ENCODE measurements at regions not wholly inside any gene's neighbourhood (a gene's known extent, or its start where the extent isn't known, plus 50 kb on each side); places are given as distances from the start of the nearest gene placed in this dataset.

GRCh38 chr2:204475399-204475798 lies 69.9 kb upstream of the PARD3B start:
- no peaks in the 10 kb centered on the region for H3K36me3 ChIP-seq (ENCODE audit: control insufficient read depth in 1 of 2, insufficient read depth in 2 of 2, low read length in 2 of 2)
- peaks cover 3% of the 10 kb centered on the region; the same call in 1 of the 2 replicates for H3K27me3 ChIP-seq (ENCODE audit: insufficient read depth, low read length)
- TF ChIP-seq POLR2A (IDR thresholded peaks at IDR 0.05; ENCODE audit: borderline replicate concordance, extremely low read depth, insufficient read depth, insufficient read length) = no peak
- DNase-seq (ENCODE audit: low read depth, low spot score) (no peak), ATAC-seq (no peak)
- no TSS peak for BruUV-seq (replicated peaks)
- no peaks in the 10 kb centered on the region for H4K20me1 ChIP-seq (ENCODE audit: insufficient read depth)
- H3K4me3 ChIP-seq (replicated peaks in 1 of 2; ENCODE audit: low read depth in 1 of 2, low read length in 2 of 2) = no peak overlapping the region
- H3K79me2 ChIP-seq (ENCODE audit: insufficient read depth, low read length) = no peaks in the 10 kb centered on the region
- no peaks in the 10 kb centered on the region for H3K9me2 ChIP-seq (ENCODE audit: insufficient read depth)
- H3K27ac ChIP-seq (ENCODE audit: low read depth, low read length) = no peak overlapping the region
- intact Hi-C loops (cut with micrococcal nuclease) = no loop called here
- H2AFZ ChIP-seq (ENCODE audit: low read depth, low read length, poor library complexity, severe bottlenecking) = no peak overlapping the region
- no peak overlapping the region for H3K9ac ChIP-seq (ENCODE audit: low read length)
- RAD21 ChIA-PET (ENCODE audit: low non-redundant PET in 1 of 2, low total read pairs in 2 of 2, uncharacterized antibody in 2 of 2, unreplicated experiment in 2 of 2) = no interaction called here
- CTCF ChIA-PET = no interaction called here
- no peaks in the 10 kb centered on the region for H3K9me3 ChIP-seq (ENCODE audit: control insufficient read depth in 1 of 2, insufficient read depth in 1 of 2, low read depth in 1 of 2, low read length in 2 of 2)
- H3K4me2 ChIP-seq (ENCODE audit: low read length) = no peak overlapping the region
- no peaks in the 10 kb centered on the region for H3K4me1 ChIP-seq (ENCODE audit: control insufficient read depth in 1 of 2, insufficient read depth in 2 of 2, low read length in 2 of 2)
- POLR2A ChIA-PET = no interaction called here

GRCh38 chr2:204477358-204477950 lies 67.8 kb upstream of the PARD3B start:
- ChIA-PET POLR2A (no interaction called here), CTCF (no interaction called here), RAD21 (ENCODE audit: low non-redundant PET in 1 of 2, low total read pairs in 2 of 2, uncharacterized antibody in 2 of 2, unreplicated experiment in 2 of 2) (no interaction called here)
- Histone ChIP-seq H3K9me3 (ENCODE audit: control insufficient read depth in 1 of 2, insufficient read depth in 1 of 2, low read depth in 1 of 2, low read length in 2 of 2) (no peaks in the 10 kb centered on the region), H3K79me2 (ENCODE audit: insufficient read depth, low read length) (no peaks in the 10 kb centered on the region), H3K9ac (ENCODE audit: low read length) (no peak overlapping the region), H3K4me3 (replicated peaks in 1 of 2; ENCODE audit: low read depth in 1 of 2, low read length in 2 of 2) (no peak overlapping the region), H3K9me2 (ENCODE audit: insufficient read depth) (no peaks in the 10 kb centered on the region), H4K20me1 (ENCODE audit: insufficient read depth) (no peaks in the 10 kb centered on the region), H3K4me1 (ENCODE audit: control insufficient read depth in 1 of 2, insufficient read depth in 2 of 2, low read length in 2 of 2) (no peaks in the 10 kb centered on the region), H3K27me3 (ENCODE audit: insufficient read depth, low read length) (no peaks in the 10 kb centered on the region; the same call in 1 of the 2 replicates), H3K4me2 (ENCODE audit: low read length) (no peak overlapping the region), H2AFZ (ENCODE audit: low read depth, low read length, poor library complexity, severe bottlenecking) (no peak overlapping the region), H3K27ac (ENCODE audit: low read depth, low read length) (no peak overlapping the region), H3K36me3 (ENCODE audit: control insufficient read depth in 1 of 2, insufficient read depth in 2 of 2, low read length in 2 of 2) (no peaks in the 10 kb centered on the region)
- TF ChIP-seq SRF (IDR thresholded peaks at IDR 0.05; ENCODE audit: low read depth) = no peak
- no peak for TF ChIP-seq ZFX (IDR thresholded peaks at IDR 0.05)
- no peak for TF ChIP-seq YY1 (IDR thresholded peaks at IDR 0.05; ENCODE audit: extremely low read depth, insufficient replicate concordance, low read depth, low read length)
- TF ChIP-seq EZH2 (IDR thresholded peaks at IDR 0.05) = no peak
- no peak for TF ChIP-seq TCF7L2 (IDR thresholded peaks at IDR 0.05; ENCODE audit: borderline replicate concordance, extremely low read depth, insufficient read depth, insufficient read length)
- TF ChIP-seq JUND (IDR thresholded peaks at IDR 0.05) = no peak
- no peak for TF ChIP-seq POLR2AphosphoS5 (IDR thresholded peaks at IDR 0.05; ENCODE audit: low read depth, low read length)
- TF ChIP-seq ELF1 (IDR thresholded peaks at IDR 0.05; ENCODE audit: borderline replicate concordance, low read depth) = no peak
- TF ChIP-seq RAD21 (IDR thresholded peaks at IDR 0.05; ENCODE audit: low read depth) = no peak
- TF ChIP-seq ATF3 (IDR thresholded peaks at IDR 0.05) = no peak
- no peak for TF ChIP-seq ZBTB33 (IDR thresholded peaks at IDR 0.05; ENCODE audit: extremely low read depth, insufficient replicate concordance, low read length)
- no TSS peak for BruUV-seq (replicated peaks)
- ATAC-seq = no peak
- no peak for DNase-seq (ENCODE audit: low read depth, low spot score)
- intact Hi-C loops (cut with micrococcal nuclease) = no loop called here
